ENCODE measurements at regions not wholly inside any gene's neighbourhood (a gene's known extent, or its start where the extent isn't known, plus 50 kb on each side); places are given as distances from the start of the nearest gene placed in this dataset.

GRCh38 chr7:117974891-117975290, 101.7 kb upstream of the CTTNBP2 start:
- H3K4me3 ChIP-seq (ENCODE audit: low read depth in 1 of 3, low read length in 3 of 3), result no peak overlapping the region
- peaks cover 0 to 2% (median 0%) of the 10 kb centered on the region in 4 donors for H3K27me3 ChIP-seq (ENCODE audit: control insufficient read depth in 4 of 4, insufficient read depth in 4 of 4, low read length in 3 of 4)
- WGBS, result 53% methylated on average over 2 of the region's 2 CpGs
- no peaks in the 10 kb centered on the region for H3K4me1 ChIP-seq (ENCODE audit: control insufficient read depth in 4 of 4, insufficient read depth in 4 of 4, low read length in 3 of 4)
- H3K27ac ChIP-seq (ENCODE audit: low read depth in 1 of 2, low read length in 2 of 2), result no peak overlapping the region
- H3K9me3 ChIP-seq (ENCODE audit: control insufficient read depth in 4 of 4, low read length in 3 of 4), result no peaks in the 10 kb centered on the region
- DNase-seq (ENCODE audit: low spot score), result no peak
- no peak overlapping the region for H3K9ac ChIP-seq (ENCODE audit: low read depth in 1 of 2, low read length in 2 of 2)
- no peaks in the 10 kb centered on the region for H3K36me3 ChIP-seq (ENCODE audit: control insufficient read depth in 4 of 4, insufficient read depth in 3 of 4, low read depth in 1 of 4, low read length in 3 of 4)
- TF ChIP-seq RAD21 (IDR thresholded peaks at IDR 0.05) (no peak), HNF4A (conservative IDR thresholded peaks at IDR 0.05) (no peak), TAF1 (conservative IDR thresholded peaks at IDR 0.05) (no peak), GABPA (IDR thresholded peaks at IDR 0.05 in 1 of 2, conservative IDR thresholded peaks at IDR 0.05 in 1 of 2) (no peak), FOXA2 (IDR thresholded peaks at IDR 0.05) (no peak), MAX (IDR thresholded peaks at IDR 0.05) (no peak), YY1 (IDR thresholded peaks at IDR 0.05) (no peak), JUND (IDR thresholded peaks at IDR 0.05) (no peak), RXRA (IDR thresholded peaks at IDR 0.05) (no peak), CTCF (IDR thresholded peaks at IDR 0.05; ENCODE audit: low read depth, low read length, missing input control) (no peak), HNF4G (IDR thresholded peaks at IDR 0.05) (no peak), EGR1 (IDR thresholded peaks at IDR 0.05; ENCODE audit: low read depth in 2 of 2) (no peak), SP1 (IDR thresholded peaks at IDR 0.05) (no peak), NR2F2 (IDR thresholded peaks at IDR 0.05) (no peak), FOXA1 (IDR thresholded peaks at IDR 0.05) (no peak)
- TF ChIP-seq, protein P1, sequence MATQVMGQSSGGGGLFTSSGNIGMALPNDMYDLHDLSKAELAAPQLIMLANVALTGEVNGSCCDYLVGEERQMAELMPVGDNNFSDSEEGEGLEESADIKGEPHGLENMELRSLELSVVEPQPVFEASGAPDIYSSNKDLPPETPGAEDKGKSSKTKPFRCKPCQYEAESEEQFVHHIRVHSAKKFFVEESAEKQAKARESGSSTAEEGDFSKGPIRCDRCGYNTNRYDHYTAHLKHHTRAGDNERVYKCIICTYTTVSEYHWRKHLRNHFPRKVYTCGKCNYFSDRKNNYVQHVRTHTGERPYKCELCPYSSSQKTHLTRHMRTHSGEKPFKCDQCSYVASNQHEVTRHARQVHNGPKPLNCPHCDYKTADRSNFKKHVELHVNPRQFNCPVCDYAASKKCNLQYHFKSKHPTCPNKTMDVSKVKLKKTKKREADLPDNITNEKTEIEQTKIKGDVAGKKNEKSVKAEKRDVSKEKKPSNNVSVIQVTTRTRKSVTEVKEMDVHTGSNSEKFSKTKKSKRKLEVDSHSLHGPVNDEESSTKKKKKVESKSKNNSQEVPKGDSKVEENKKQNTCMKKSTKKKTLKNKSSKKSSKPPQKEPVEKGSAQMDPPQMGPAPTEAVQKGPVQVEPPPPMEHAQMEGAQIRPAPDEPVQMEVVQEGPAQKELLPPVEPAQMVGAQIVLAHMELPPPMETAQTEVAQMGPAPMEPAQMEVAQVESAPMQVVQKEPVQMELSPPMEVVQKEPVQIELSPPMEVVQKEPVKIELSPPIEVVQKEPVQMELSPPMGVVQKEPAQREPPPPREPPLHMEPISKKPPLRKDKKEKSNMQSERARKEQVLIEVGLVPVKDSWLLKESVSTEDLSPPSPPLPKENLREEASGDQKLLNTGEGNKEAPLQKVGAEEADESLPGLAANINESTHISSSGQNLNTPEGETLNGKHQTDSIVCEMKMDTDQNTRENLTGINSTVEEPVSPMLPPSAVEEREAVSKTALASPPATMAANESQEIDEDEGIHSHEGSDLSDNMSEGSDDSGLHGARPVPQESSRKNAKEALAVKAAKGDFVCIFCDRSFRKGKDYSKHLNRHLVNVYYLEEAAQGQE (IDR thresholded peaks at IDR 0.05), result no peak
- TF ChIP-seq, protein P2, sequence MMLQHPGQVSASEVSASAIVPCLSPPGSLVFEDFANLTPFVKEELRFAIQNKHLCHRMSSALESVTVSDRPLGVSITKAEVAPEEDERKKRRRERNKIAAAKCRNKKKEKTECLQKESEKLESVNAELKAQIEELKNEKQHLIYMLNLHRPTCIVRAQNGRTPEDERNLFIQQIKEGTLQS (IDR thresholded peaks at IDR 0.05), result no peak
- TF ChIP-seq, protein P3, sequence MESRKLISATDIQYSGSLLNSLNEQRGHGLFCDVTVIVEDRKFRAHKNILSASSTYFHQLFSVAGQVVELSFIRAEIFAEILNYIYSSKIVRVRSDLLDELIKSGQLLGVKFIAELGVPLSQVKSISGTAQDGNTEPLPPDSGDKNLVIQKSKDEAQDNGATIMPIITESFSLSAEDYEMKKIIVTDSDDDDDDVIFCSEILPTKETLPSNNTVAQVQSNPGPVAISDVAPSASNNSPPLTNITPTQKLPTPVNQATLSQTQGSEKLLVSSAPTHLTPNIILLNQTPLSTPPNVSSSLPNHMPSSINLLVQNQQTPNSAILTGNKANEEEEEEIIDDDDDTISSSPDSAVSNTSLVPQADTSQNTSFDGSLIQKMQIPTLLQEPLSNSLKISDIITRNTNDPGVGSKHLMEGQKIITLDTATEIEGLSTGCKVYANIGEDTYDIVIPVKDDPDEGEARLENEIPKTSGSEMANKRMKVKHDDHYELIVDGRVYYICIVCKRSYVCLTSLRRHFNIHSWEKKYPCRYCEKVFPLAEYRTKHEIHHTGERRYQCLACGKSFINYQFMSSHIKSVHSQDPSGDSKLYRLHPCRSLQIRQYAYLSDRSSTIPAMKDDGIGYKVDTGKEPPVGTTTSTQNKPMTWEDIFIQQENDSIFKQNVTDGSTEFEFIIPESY (IDR thresholded peaks at IDR 0.05), result no peak

Data from liver (tissue), 8 donors.